Ecto neural progenitor cell (in vitro differentiated cells): ENCODE measurements at regions not wholly inside any gene's neighbourhood (a gene's known extent, or its start where the extent isn't known, plus 50 kb on each side); places are given as distances from the start of the nearest gene placed in this dataset.
"Not testable (repeated sequence)": the region's sequence is repeated elsewhere in the genome, so short reads cannot be mapped to it uniquely, and the experiment has no call there.

ENCODE experiments used
- DNase-seq: peaks from one replicate; pipeline ENCODE4 v3.0.0-alpha.2; 2018; ENCODE audit warnings: low spot score

DNA sequence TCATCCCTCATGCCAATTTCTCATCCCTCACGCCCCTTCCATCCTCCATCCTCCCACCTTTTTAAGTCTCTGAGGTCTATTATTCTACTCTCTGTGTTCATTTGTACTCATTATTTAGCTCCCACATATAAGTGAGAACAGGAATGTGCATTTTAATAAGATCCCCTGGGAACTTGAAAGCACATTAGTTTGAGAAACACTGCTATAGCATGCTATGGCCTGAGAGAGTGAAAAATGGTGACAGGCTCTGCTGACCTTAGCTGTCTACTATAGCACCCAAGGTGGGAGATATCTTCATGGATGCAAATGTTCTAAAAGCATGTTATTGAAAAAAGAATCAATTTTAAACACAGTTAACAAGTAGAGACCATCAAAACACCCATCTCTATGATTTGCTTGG lies 712.0 kb downstream of the TFAP2A start:
- DNase-seq: no peak

DNA sequence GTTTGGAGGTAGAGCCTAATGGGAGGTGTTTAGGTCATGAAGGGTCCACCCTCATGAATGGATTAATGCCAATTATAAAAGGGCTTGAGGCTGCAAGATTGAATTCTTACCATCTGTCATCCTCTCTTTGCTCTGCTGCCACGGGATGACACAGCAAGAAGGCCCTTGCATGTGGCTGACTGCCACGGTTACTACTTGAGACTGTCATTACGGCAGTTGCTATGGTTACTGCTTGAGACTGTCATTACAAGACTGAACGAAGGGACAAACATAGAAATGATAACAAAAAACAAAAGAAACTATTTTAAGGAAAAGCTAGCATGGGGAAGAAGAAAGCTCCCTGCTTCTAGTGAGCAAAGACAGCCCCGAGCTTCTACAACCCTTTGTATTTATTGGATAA lies 715.0 kb downstream of the TFAP2A start:
- no peak for DNase-seq

DNA sequence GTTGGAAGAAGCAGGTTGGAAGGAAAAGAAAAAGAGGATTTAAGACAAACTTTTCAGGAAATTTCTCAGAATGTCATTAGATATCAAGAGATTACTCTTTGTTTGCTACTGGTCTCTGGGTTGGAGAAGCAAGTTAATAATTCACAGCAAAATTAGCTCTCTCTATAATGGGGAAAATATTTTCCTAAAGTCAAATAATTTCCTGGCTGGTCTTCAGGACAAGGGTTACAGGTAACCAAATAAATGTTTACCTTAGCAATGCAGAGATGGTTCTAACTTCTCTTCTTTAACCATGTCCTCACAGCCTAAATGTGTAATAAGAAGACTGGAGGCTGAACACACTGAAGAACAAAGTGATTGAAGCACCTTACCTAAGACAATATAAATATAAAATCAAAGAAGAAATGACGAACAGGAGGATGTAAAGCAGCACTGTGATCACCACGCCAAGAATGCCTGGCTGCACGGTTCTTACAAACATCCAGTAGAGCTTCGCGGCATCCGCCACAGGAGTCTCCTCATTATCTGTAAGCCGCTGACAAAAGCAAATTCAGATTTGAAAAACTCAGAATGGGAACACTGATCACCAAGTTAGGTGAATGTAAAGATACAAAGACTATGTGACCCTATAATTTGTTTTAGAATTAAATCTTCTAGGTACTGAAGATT lies 717.5 kb downstream of the TFAP2A start:
- DNase-seq: no peak

DNA sequence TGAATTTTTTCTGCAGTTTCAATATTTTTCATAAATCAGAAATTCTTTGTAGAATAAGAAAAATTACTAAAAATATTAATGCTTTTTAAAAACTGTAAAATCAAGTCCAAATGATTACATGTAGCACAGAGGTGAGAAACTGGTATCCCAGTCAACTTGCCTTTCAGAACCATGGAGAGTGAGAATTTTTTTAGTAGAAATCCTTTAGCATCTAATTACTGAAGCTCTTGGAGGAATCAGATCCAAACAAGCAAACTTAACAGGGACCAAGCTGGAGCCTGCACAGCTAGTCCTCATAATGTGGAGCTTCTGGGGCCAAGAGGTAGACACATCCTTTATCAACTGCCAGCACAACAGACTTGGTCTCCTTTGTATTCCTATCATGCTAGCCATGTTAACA lies 724.5 kb downstream of the TFAP2A start:
- DNase-seq: no peak

DNA sequence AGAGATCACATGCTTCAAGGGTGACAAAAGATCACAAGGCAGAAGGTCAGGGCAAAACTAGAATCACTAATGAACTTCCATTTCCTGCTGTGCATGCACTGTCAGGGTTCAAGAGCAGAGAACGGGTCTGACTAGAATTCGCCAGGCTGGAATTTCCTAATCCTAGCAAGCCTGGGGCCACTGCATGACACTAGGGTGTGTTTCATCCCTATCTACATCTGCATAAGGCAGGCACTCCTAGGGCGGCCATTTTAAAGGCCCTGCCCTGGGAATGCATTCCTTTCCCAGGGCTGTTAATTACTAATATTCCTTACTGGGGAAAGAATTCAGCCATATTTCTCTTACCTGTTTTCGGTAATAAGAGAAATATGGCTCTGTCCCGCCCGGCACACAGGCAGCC lies 734.1 kb downstream of the TFAP2A start:
- not testable (repeated sequence) for DNase-seq

DNA sequence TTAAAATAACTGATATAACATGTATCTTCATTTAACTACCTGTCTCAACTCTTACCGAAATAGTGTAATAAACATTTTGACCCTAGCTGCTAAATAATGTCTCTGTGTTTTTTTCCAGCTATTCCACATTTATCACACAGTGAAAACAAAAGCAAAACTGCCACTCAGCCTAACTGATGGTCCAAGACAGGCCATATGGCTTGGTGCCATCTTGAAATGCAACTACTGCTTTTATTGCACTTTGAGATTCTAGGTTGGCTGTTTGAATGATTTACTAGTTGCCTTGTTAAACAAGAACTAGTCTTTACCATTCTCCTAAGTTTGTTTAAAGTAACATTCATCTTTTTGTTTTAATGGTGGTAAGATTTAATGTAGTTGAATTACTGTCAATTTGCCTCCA lies 739.8 kb downstream of the TFAP2A start:
- no peak for DNase-seq

DNA sequence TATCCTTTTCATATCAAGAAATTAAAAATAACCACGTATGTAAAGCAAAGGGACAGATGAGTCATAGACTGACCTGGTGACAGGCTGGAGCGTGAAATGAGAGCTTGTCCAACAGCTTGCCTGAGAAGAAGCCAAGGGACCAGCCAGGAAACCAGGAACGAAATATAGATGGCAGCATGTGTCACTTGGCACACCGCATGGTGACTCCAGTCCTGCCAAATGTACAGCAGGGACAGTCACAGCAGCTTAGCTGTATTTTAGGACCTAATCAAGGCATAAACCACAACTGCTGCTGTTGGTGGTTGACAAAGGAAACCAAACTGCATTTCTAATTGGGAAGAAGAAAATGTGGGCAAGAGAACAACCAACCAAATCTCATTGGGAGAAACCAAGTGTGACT lies 755.0 kb downstream of the TFAP2A start:
- DNase-seq: no peak

DNA sequence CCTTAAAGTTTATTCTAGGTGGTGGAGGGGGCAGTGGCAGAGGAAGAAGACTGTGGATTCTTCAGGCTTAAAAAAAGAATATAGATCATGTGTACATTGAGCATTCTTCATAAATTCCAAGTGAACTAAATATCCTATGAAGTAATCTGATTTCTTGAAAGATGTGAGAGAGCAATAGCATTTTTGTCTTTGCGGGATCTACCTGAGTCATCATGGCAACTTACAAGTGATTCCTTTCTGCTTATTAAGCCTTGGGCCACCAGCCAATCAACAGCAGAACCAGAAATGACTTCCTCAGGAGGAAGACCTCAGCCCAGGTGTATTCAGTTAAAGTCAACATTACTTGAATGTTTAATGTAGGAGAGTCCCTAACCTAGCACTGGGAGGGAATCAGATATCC lies 756.9 kb downstream of the TFAP2A start:
- no peak for DNase-seq

DNA sequence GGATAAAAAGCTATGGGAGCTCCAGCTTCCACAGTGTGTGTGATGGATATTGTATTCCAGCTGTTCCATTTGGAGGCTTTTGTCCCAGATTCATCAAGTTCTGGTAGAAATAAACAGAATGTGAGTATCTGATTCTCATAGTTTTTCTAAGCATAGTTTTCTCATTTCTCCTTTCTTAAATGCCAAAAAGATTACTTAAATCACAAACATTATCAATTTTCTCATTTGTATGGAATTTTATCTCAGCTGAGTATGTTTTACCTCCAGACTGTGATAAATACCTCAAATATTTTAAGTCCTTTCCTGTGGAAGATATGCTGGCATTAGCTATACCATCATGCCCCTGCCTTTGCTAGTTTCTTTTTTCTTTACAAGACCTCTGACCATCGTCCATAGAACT lies 767.3 kb downstream of the TFAP2A start:
- DNase-seq: no peak

DNA sequence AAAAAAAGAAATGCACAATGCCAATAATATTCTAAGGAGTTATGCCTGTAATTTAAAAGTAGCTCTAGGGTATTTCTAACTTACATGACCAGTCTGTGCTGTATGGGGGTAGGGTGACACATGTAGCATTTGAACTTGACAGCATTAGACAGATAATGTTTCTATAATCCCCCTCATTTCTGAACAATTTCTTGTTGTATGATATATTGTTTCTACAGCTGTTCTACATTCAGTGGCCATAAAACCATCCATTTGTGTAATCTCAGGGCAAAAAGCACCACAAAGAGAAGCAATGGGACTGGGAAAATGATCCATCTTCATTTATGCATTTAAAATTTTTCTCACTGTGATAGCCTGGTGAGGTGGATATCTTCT lies 767.8 kb downstream of the TFAP2A start:
- no peak for DNase-seq

DNA sequence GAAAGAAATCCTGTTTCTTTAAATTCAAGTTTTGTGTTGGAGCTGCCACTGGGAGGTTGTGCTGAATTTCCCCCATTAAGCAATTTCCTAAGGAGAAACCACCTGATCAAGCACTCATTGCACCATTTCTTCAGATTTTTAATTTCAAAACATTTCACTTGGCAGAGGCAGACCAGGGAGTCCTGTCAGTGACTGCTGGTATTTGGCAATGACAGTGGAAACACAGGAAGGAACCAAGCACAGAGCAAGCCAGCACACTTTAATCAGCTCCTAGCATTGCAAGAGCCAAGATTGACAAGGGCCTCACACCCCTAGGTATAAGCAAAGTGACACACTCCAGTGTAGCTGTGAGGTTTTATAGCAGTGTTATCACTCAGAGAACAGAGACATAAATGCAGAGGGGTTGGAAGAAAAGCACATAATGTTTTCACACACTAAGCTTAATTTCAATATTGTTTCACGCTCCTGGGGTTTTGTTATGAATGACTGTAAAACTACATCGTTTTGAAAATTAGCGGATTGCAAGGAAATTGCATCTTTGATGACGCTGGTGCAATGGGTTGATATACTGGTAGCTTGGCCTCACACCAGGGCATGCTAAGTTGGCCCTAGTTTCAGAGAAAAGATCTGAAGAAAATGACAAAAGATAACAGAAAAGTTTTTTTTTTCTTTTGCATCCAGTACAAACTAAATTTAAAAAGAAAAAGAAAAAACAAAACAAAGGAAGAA lies 768.4 kb downstream of the TFAP2A start:
- DNase-seq: no peak

DNA sequence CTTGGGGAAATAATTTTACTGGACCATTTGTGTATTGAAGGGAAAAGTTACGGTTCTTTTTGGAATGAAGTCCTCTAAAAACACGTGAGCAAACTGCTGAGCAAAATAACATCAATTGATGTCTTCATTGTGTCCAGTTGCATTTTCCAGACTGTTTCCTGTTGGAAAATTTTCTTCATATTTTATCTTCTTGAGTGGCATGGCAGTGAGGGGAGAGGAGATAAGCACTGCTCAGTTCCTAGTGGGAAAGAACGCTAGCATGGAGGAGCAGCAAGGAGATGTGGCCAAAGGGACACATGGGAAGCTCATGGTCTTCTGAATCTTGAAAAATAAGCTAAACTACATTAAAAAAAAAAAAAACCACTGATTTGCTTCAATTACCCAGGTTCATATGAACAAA lies 776.0 kb downstream of the TFAP2A start:
- DNase-seq: no peak

DNA sequence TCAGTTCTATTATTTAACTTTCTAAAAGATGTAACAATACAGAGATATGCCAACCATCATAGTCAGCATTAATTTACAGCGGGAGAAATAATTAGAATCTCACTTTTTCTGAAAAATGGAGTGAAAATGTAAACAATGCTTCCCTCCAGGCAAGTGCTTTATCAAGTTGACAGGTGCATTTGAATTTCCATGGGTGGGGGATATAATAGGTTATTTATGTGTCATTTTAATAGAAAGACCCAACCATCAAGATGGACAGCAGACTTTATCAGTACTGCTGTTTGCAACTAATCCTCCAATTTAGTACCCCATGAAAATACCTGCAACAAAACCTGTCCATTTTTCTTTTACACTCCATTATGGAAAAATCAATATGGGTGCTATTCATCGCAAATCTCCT lies 780.1 kb downstream of the TFAP2A start:
- no peak for DNase-seq

DNA sequence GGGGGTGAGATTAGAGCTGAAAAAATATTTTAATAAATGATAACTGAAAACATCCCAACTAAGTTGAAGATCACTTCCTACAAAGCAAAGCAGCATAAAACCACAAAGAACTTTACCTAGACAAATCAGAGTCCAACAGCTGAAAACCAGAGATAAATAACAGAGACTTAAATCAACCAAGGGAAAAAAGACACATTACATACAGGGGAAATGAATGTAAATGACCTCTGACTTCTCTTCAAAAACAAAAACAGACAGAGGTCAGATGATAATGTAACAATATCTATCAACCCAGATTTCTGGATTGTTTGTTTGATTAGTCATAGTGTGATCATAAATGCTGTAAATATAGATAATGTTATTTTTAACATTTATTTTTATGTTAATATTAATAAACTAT lies 782.8 kb downstream of the TFAP2A start:
- no peak for DNase-seq

DNA sequence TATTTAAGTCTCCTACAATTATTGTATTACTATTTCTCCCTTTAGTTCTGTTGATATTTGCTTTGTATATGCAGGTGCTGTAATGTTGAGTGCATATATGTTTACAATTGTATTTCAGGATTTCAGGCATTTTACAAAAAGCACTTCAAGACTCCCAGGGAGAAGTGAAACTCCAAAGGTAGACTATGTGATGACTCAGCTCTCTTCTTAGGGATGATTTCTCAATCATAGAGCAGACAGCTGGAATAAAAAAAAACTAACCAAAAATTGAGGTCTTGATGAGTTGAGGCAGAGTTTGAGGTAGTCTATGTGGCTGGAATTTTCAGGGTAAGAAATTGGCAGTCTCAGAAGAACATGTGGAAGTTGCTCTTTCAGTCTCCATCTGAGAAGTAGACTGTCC lies 786.1 kb downstream of the TFAP2A start:
- no peak for DNase-seq

DNA sequence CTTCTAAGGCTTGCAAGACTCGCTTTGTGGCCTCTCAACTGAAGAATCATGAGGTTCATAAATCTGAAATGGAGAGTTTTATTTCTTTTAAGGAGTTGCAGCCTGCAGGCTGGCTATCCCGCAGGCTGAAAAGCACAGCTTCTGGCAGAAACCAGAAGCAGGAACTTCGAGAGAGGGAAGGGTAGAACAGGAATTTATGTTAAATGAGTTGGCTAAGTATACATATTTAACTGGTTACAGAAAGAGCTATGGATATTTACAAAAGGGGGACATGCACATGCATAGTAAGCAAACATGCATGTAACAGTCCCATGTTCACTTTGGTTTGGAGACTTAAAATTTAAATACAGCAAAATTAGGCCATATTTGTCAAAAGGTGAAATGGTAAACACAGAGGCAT lies 787.0 kb downstream of the TFAP2A start:
- DNase-seq: no peak

DNA sequence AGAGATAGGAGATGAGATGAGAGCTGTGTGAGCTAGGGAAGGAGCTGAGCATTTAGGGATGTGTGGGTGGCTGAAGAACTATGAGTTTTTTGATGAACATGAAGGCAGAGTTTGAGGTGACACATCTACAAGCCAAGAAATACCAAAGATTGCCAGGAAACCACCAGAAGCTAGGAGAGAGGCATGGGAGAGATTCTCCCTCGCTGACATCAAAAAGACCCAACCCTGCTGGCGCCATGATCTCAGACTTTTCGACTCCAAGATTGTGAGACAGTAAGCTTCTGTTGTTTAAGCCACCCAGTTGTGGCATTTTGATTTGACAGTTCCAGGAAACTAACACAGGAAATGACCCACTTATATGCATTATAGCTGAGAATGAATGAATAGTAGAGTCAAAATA lies 790.9 kb downstream of the TFAP2A start:
- DNase-seq: no peak

DNA sequence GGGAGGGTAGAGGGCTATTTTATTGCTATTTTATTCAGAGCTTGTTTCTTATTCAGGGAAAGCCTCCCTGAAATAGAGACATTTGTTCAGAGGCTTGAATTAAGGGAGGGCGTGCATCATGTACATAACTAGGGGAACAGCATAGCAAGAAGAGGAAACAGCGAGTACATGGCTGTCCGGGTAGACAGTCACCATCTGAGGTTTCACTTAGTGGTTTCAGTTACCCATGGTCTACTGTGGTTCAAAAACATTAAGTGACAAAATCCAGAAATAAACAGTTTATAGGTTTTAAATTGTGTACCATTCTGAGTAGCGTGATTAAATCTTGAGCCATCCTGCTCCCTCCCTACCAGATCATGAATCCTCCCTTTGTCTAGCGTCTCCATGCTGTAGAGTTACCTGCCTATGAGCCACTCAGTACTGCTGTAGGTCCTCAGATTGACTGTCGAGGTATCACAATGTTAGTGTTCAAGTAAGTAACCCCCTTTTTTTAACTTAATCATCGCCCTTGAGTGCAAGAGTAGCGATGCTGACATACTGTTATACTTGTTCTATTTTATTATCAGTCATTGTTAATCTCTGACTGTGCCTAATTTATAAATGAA lies 791.5 kb downstream of the TFAP2A start:
- no peak for DNase-seq

DNA sequence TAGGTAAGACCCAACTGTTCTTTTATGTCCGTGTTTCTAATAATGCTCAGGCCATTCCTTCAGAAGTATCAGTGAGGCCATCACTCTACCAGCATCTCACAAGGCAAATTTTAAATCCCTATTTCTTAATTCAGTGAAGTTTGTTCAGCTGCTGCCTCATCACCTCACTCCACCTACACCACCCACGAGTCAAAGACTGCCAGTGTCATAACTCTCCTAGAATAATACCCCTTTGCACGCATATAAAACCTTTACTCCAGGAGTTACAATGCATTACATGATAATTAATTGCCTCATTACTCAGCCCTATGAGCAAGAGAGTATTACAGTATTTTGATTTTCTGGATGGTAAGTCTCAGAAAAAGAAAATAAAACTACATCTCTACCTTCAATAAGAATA lies 793.6 kb downstream of the TFAP2A start:
- DNase-seq: no peak

DNA sequence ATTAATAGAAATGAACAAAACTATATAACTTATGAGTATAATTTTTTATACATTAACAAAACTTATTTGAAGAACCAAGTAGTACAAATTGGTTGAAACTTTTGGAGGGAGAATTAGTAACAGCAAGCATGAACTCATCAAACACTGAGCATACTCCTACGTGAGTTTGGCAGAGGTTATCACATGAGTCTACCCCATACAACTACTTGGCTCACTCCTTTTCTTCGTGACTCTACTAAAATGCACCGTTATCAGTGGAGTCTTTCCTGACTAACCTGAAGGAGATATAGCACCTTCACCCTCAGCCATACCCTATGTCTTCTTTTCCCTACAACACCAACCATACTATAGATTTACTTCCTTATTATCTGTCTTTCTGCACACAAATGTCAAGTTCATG lies 794.2 kb downstream of the TFAP2A start:
- DNase-seq: no peak

DNA sequence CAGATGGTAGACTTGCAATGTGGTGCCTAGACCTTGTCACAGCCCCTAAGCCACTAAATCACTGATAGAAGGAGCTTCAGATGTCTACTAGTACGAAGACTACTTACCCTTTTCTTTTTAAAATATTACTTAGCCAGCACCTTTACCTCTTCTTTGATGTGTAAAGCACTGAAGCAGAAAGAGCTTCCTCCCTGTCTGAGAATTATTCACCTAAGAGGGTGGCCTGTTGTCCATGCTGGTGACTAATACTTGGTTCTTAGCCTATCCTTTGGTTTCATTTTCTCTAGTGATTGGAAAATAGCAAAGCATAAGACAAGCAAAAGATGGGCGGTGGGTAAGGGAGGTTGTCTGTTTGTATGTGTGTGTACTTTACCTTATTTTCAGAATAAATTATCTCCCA lies 794.6 kb downstream of the TFAP2A start:
- DNase-seq: no peak

DNA sequence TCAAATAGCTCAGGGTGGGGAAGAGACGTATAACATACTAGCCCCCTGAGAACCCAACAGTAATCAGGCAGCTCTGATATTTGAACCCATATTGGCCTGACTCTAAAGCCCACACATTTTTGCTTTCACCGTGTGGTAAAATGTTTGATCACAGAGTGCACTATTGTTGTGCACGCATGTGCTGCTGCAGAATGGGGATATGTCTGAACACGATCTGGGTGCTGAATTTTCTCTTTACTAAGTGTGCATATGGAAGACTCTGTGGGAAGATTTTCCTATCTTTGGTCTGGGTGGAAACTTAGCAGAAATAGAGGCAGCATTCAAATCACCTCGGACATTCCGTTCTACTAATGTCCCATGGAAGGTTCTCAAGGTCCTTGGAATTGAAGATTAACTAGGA lies 800.1 kb downstream of the TFAP2A start:
- DNase-seq: no peak

DNA sequence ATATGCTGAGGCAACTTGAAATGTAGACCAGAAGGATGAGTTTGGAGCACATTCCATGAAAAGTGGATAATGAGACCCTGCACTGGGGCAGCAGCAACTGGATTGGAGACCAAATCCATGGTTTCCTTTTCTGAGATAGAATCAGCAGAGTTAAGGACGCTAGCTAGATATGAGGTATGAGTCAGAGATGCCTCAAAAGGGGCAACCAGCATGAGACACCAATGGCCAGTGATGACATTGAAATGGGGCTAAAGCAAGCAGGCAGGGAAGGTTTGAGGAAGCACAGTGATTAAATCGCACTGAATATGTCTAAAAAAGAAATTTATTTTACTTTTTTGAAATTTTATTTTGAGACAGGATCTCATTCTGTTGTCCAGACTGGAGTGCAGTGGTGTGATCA lies 802.4 kb downstream of the TFAP2A start:
- DNase-seq: no peak
